ENCODE measurements at regions not wholly inside any gene's neighbourhood (a gene's known extent, or its start where the extent isn't known, plus 50 kb on each side); places are given as distances from the start of the nearest gene placed in this dataset.

DNA sequence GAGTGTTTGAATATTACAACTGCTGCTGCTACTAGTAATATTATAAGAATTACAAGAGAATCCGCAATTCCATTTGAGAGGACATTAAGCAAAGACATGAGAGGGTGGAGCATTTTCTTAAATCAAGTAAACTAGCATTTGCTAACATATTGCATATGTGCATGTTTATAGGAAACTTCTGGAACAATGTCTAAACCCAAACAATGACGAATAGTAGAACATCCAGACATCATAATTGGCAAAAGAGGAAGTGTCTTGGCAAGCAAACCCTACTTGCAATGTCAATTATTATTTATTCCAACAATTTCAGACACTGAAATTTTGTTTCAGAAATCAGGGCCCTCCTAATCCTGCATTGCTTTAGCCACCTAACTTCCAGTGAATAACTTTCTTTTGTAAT is 1155.3 kb upstream of the GJE1 start:
- no peak overlapping the region for H3K4me3 Mint-ChIP-seq
- WGBS (ENCODE audit: insufficient coverage), result no CpG with 5 or more reads among the region's 2 CpGs
- ATAC-seq (replicated peaks in 1 of 4), result no peak

DNA sequence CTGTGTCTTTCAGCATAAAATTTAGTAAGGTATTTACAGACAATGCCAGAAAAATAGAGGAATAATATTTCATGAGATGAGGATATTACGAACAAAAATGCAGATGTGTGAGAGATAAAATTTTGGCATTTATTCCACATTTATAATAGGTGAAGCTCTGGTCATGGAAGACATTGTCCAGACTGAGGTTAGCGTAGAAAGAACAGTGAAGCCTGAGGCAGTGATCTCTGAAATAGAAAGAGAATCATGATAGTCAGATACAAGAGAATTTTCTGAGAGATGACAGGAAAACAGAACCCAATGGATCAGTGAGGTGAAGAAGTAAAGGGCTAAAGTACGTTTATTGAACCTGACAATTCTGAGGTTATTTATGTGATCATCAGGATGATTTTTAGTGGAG is 1155.9 kb upstream of the GJE1 start:
- POLR2A ChIA-PET, result no interaction called here
- Histone ChIP-seq H3K9me3 (no peaks in the 10 kb centered on the region), H3K27me3 (replicated peaks in 1 of 2; ENCODE audit: control insufficient read depth in 2 of 2, extremely low read depth in 1 of 2, insufficient read depth in 2 of 2, low read length in 1 of 2) (no peaks in the 10 kb centered on the region), H3K27ac (ENCODE audit: low read length) (no peak overlapping the region), H3K4me1 (ENCODE audit: control insufficient read depth in 1 of 2, extremely low read depth in 1 of 2, insufficient read depth in 2 of 2, low read length in 2 of 2) (no peaks in the 10 kb centered on the region), H3K36me3 (ENCODE audit: control insufficient read depth in 2 of 2, extremely low read depth in 1 of 2, insufficient read depth in 1 of 2, low read length in 1 of 2) (no peaks in the 10 kb centered on the region), H3K4me3 (ENCODE audit: control insufficient read depth in 1 of 2, extremely low read depth in 1 of 2, low read length in 1 of 2) (no peak overlapping the region)
- 77% methylated on average over 2 of the region's 3 CpGs for WGBS (ENCODE audit: insufficient coverage)
- Mint-ChIP-seq H3K4me1 (no peaks in the 10 kb centered on the region), H3K27me3 (no peaks in the 10 kb centered on the region), H3K36me3 (no peaks in the 10 kb centered on the region), H3K4me3 (no peak overlapping the region), H3K9me3 (peaks cover 0 to 3% (median 0%) of the 10 kb centered on the region in 3 donors), H3K27ac (no peak overlapping the region)
- DNase-seq, result no peak
- CTCF ChIA-PET, result no interaction called here
- no peak for ATAC-seq (replicated peaks in 1 of 4)

More for the DNA sequence above, 1155.3 kb upstream of the GJE1 start:
- no peaks in the 10 kb centered on the region for H3K4me1 ChIP-seq (ENCODE audit: control insufficient read depth in 1 of 2, extremely low read depth in 1 of 2, insufficient read depth in 2 of 2, low read length in 2 of 2)
- Mint-ChIP-seq H3K27ac (no peak overlapping the region), H3K9me3 (no peaks in the 10 kb centered on the region), H3K27me3 (no peaks in the 10 kb centered on the region), H3K36me3 (no peaks in the 10 kb centered on the region), H3K4me1 (no peaks in the 10 kb centered on the region)
- no peaks in the 10 kb centered on the region for H3K36me3 ChIP-seq (ENCODE audit: control insufficient read depth in 2 of 2, extremely low read depth in 1 of 2, insufficient read depth in 1 of 2, low read length in 1 of 2)
- DNase-seq, result no peak
- no peak overlapping the region for H3K4me3 ChIP-seq (ENCODE audit: control insufficient read depth in 1 of 2, extremely low read depth in 1 of 2, low read length in 1 of 2)
- no peak overlapping the region for H3K27ac ChIP-seq (ENCODE audit: low read length)
- no peaks in the 10 kb centered on the region for H3K27me3 ChIP-seq (replicated peaks in 1 of 2; ENCODE audit: control insufficient read depth in 2 of 2, extremely low read depth in 1 of 2, insufficient read depth in 2 of 2, low read length in 1 of 2)
- H3K9me3 ChIP-seq, result no peaks in the 10 kb centered on the region
- CTCF ChIA-PET, result no interaction called here
- POLR2A ChIA-PET, result no interaction called here

- Mint-ChIP-seq H3K36me3 (no peaks in the 10 kb centered on the region), H3K27me3 (peaks cover 3 to 4% of the 10 kb centered on the region in 2 donors), H3K4me1 (no peaks in the 10 kb centered on the region), H3K9me3 (peaks cover 0 to 6% (median 3%) of the 10 kb centered on the region in 3 donors), H3K4me3 (no peak overlapping the region), H3K27ac (no peak overlapping the region)
- no peaks in the 10 kb centered on the region for H3K36me3 ChIP-seq (ENCODE audit: control insufficient read depth in 2 of 2, extremely low read depth in 1 of 2, insufficient read depth in 1 of 2, low read length in 1 of 2)
- ChIA-PET CTCF (no interaction called here), POLR2A (no interaction called here)
- no peak overlapping the region for H3K4me3 ChIP-seq (ENCODE audit: control insufficient read depth in 1 of 2, extremely low read depth in 1 of 2, low read length in 1 of 2)
- no peaks in the 10 kb centered on the region for H3K9me3 ChIP-seq
- no peak for DNase-seq
- no peak overlapping the region for H3K27ac ChIP-seq (ENCODE audit: low read length)
- ATAC-seq (replicated peaks in 1 of 4), result no peak
- no peaks in the 10 kb centered on the region for H3K27me3 ChIP-seq (replicated peaks in 1 of 2; ENCODE audit: control insufficient read depth in 2 of 2, extremely low read depth in 1 of 2, insufficient read depth in 2 of 2, low read length in 1 of 2)
- no peaks in the 10 kb centered on the region for H3K4me1 ChIP-seq (ENCODE audit: control insufficient read depth in 1 of 2, extremely low read depth in 1 of 2, insufficient read depth in 2 of 2, low read length in 2 of 2)
These were observed 1162.2 kb upstream of the GJE1 start for GRCh38 chr6:140970485-140970884.

DNA sequence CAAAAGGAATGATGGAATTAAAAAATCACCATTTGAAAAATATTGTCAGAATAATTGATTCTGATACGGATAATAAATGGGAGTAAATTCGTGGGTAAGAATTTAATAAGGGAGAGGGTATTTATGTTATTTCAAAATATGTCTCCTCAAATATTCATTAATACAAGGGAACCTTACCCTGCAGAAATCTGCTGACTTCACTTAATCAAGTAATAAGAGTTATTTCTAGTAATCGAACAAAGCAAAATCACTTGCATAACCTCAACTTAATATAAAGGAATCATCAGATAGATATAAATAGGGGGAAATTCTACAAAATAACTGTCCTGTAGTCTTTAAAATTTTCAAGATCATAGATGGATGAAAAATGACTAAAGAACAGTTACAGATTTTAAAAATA is 1164.7 kb upstream of the GJE1 start:
- Histone ChIP-seq H3K9me3 (no peaks in the 10 kb centered on the region), H3K36me3 (ENCODE audit: control insufficient read depth in 2 of 2, extremely low read depth in 1 of 2, insufficient read depth in 1 of 2, low read length in 1 of 2) (no peaks in the 10 kb centered on the region), H3K27ac (ENCODE audit: low read length) (no peak overlapping the region), H3K4me3 (ENCODE audit: control insufficient read depth in 1 of 2, extremely low read depth in 1 of 2, low read length in 1 of 2) (no peak overlapping the region), H3K27me3 (replicated peaks in 1 of 2; ENCODE audit: control insufficient read depth in 2 of 2, extremely low read depth in 1 of 2, insufficient read depth in 2 of 2, low read length in 1 of 2) (no peaks in the 10 kb centered on the region), H3K4me1 (ENCODE audit: control insufficient read depth in 1 of 2, extremely low read depth in 1 of 2, insufficient read depth in 2 of 2, low read length in 2 of 2) (no peaks in the 10 kb centered on the region)
- ChIA-PET POLR2A (interaction anchor here in 1 of 2 donors (0.7 kb wide), 1 partner anchor 471 kb away, joined by 5 read pairs; no protein-coding TSS in a partner anchor), CTCF (interaction anchor here in 1 of 2 donors (0.6 kb wide), 1 partner anchor 1393 kb away, joined by 4 read pairs; no protein-coding TSS in a partner anchor)
- WGBS (ENCODE audit: insufficient coverage), result no CpG with 5 or more reads among the region's 3 CpGs
- Mint-ChIP-seq H3K4me3 (no peak overlapping the region), H3K9me3 (peaks cover 0 to 6% (median 3%) of the 10 kb centered on the region in 3 donors), H3K36me3 (no peaks in the 10 kb centered on the region), H3K27ac (no peak overlapping the region), H3K4me1 (no peaks in the 10 kb centered on the region), H3K27me3 (peaks cover 3 to 4% of the 10 kb centered on the region in 2 donors)
- ATAC-seq (replicated peaks in 1 of 4) (no peak), DNase-seq (no peak)

DNA sequence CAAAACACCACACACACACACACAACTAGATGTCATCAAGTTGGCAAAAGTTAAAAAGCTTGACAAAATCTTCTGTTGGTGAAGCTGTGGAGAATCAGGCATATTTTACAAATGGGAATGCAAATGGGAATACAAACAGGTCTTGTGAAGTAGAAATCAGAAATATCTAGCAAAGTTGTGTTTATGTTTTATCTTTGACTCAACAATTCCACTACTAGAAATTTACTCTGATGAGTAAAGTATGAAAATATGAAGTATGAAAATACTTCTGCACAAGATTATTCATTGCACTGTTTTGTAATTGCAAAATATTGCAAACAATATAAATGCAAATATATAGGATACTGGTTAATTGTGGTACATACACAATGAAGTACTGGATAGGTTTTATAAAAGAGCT is 1166.0 kb upstream of the GJE1 start:
- CTCF ChIA-PET, result no interaction called here
- POLR2A ChIA-PET, result no interaction called here
- no peak overlapping the region for H3K4me3 Mint-ChIP-seq
- ATAC-seq (replicated peaks in 1 of 4) (no peak), DNase-seq (no peak)
- H3K4me1 Mint-ChIP-seq, result no peaks in the 10 kb centered on the region
- no peaks in the 10 kb centered on the region for H3K36me3 Mint-ChIP-seq
- H3K27me3 Mint-ChIP-seq, result peaks cover 3 to 4% of the 10 kb centered on the region in 2 donors
- Histone ChIP-seq H3K36me3 (ENCODE audit: control insufficient read depth in 2 of 2, extremely low read depth in 1 of 2, insufficient read depth in 1 of 2, low read length in 1 of 2) (no peaks in the 10 kb centered on the region), H3K4me3 (ENCODE audit: control insufficient read depth in 1 of 2, extremely low read depth in 1 of 2, low read length in 1 of 2) (no peak overlapping the region), H3K27me3 (replicated peaks in 1 of 2; ENCODE audit: control insufficient read depth in 2 of 2, extremely low read depth in 1 of 2, insufficient read depth in 2 of 2, low read length in 1 of 2) (no peaks in the 10 kb centered on the region), H3K4me1 (ENCODE audit: control insufficient read depth in 1 of 2, extremely low read depth in 1 of 2, insufficient read depth in 2 of 2, low read length in 2 of 2) (no peaks in the 10 kb centered on the region), H3K9me3 (no peaks in the 10 kb centered on the region), H3K27ac (ENCODE audit: low read length) (no peak overlapping the region)
- H3K9me3 Mint-ChIP-seq, result peaks cover 0 to 5% (median 0%) of the 10 kb centered on the region in 3 donors
- H3K27ac Mint-ChIP-seq, result no peak overlapping the region

- H3K4me3 ChIP-seq (ENCODE audit: control insufficient read depth in 1 of 2, extremely low read depth in 1 of 2, low read length in 1 of 2), result no peak overlapping the region
- no peak overlapping the region for H3K27ac Mint-ChIP-seq
- no peaks in the 10 kb centered on the region for H3K27me3 ChIP-seq (replicated peaks in 1 of 2; ENCODE audit: control insufficient read depth in 2 of 2, extremely low read depth in 1 of 2, insufficient read depth in 2 of 2, low read length in 1 of 2)
- WGBS (ENCODE audit: insufficient coverage), result 83% methylated on average over 1 of the region's 3 CpGs
- no peaks in the 10 kb centered on the region for H3K36me3 ChIP-seq (ENCODE audit: control insufficient read depth in 2 of 2, extremely low read depth in 1 of 2, insufficient read depth in 1 of 2, low read length in 1 of 2)
- no peaks in the 10 kb centered on the region for H3K4me1 ChIP-seq (ENCODE audit: control insufficient read depth in 1 of 2, extremely low read depth in 1 of 2, insufficient read depth in 2 of 2, low read length in 2 of 2)
- no peaks in the 10 kb centered on the region for H3K9me3 Mint-ChIP-seq
- H3K4me1 Mint-ChIP-seq, result no peaks in the 10 kb centered on the region
- H3K9me3 ChIP-seq, result no peaks in the 10 kb centered on the region
- no peak overlapping the region for H3K4me3 Mint-ChIP-seq
- DNase-seq (no peak), ATAC-seq (replicated peaks in 1 of 4) (no peak)
- no peak overlapping the region for H3K27ac ChIP-seq (ENCODE audit: low read length)
- POLR2A ChIA-PET, result no interaction called here
- CTCF ChIA-PET, result no interaction called here
- no peaks in the 10 kb centered on the region for H3K36me3 Mint-ChIP-seq
- H3K27me3 Mint-ChIP-seq, result no peaks in the 10 kb centered on the region
These were observed 1172.2 kb upstream of the GJE1 start for GRCh38 chr6:140960566-140960965.

GRCh38 chr6:140957386-140957785 is 1175.3 kb upstream of the GJE1 start:
- Histone ChIP-seq H3K9me3 (no peaks in the 10 kb centered on the region), H3K4me1 (ENCODE audit: control insufficient read depth in 1 of 2, extremely low read depth in 1 of 2, insufficient read depth in 2 of 2, low read length in 2 of 2) (no peaks in the 10 kb centered on the region), H3K36me3 (ENCODE audit: control insufficient read depth in 2 of 2, extremely low read depth in 1 of 2, insufficient read depth in 1 of 2, low read length in 1 of 2) (no peaks in the 10 kb centered on the region), H3K27me3 (replicated peaks in 1 of 2; ENCODE audit: control insufficient read depth in 2 of 2, extremely low read depth in 1 of 2, insufficient read depth in 2 of 2, low read length in 1 of 2) (no peaks in the 10 kb centered on the region), H3K4me3 (ENCODE audit: control insufficient read depth in 1 of 2, extremely low read depth in 1 of 2, low read length in 1 of 2) (no peak overlapping the region), H3K27ac (ENCODE audit: low read length) (no peak overlapping the region)
- CTCF ChIA-PET, result interaction anchor here in 1 of 2 donors (1.2 kb wide), 1 partner anchor 607 kb away, joined by 4 read pairs; no protein-coding TSS in a partner anchor
- POLR2A ChIA-PET, result no interaction called here
- no CpG with 5 or more reads among the region's 2 CpGs for WGBS (ENCODE audit: insufficient coverage)
- no peaks in the 10 kb centered on the region for H3K36me3 Mint-ChIP-seq
- H3K4me1 Mint-ChIP-seq, result no peaks in the 10 kb centered on the region
- DNase-seq (no peak), ATAC-seq (replicated peaks in 1 of 4) (no peak)
- H3K27ac Mint-ChIP-seq, result no peak overlapping the region
- H3K9me3 Mint-ChIP-seq, result no peaks in the 10 kb centered on the region
- H3K27me3 Mint-ChIP-seq, result no peaks in the 10 kb centered on the region
- H3K4me3 Mint-ChIP-seq, result no peak overlapping the region

Data from T-cell (primary cell).